HG03060 (cell line): ENCODE measurements at regions not wholly inside any gene's neighbourhood (a gene's known extent, or its start where the extent isn't known, plus 50 kb on each side); places are given as distances from the start of the nearest gene placed in this dataset.
"Not testable (repeated sequence)": the region's sequence is repeated elsewhere in the genome, so short reads cannot be mapped to it uniquely, and the experiment has no call there.

Experiments used
- ATAC-seq: cut with Tn5 transposase; IDR thresholded peaks from one replicate; pipeline ENCODE4 v1.9.1; 2021; ENCODE audit warnings: low read depth, moderate number of reproducible peaks; ENCODE audit not compliant: unreplicated experiment

DNA sequence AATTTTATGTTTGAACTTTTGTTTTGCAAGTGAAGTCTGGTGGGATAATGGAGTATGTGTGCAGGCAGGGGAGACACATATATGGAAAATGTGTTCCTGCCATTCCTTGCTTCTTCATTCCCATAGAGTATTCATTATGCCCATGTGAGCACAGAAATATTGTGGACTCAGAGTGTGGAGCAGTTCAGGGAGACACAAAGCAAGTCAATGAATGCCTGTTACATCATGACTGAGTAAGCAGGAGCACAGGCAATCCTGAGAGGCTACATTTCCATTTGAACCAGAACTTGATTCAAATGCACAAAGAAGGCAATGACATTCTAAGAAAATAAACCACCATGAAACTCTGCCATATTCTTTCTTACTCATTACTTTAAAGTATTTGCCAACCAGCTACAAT lies 990.5 kb downstream of the PRIM2 start:
- not testable (repeated sequence) for ATAC-seq

- not testable (repeated sequence) for ATAC-seq
Measured at GRCh38 chr6:58332108-58332507, 1014.7 kb downstream of the PRIM2 start.

DNA sequence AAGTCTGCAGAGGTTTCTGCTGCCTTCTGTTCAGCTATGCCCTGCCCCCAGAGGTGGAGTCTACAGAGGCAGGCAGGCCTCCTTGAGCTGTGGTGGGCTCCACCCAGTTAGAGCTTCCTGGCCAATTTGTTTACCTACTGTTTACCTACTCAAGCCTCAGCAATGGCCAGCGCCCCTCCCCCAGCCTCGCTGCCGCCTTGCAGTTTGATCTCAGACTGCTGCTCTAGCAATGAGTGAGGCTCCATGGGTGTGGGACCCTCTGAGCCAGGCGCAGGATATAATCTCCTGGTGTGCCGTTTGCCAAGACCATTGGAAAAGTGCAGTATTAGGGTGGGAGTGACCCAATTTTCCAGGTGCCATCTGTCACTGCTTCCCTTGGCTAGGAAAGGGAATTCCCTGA lies 1024.9 kb downstream of the PRIM2 start:
- ATAC-seq, result not testable (repeated sequence)

GRCh38 chr6:58347534-58347933 lies 1030.1 kb downstream of the PRIM2 start:
- ATAC-seq, result not testable (repeated sequence)

DNA sequence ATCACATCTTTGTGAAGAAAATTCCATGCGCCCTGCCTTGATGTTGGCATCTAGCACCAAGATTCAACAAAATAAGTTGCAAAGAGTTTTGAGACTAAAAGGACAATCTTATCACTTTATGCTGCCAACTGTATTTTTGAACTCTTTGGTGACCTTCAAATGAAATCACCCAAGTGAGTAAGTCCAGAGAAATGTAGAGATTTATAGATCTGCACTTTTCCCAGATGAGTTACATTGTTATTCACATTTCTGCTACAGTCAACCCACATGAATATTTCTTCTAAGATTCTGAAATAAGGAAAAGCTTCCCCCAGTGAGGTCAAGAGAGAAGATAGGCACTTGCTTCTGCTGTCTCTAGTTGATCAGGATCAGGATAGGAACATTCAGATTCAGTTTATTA lies 1034.2 kb downstream of the PRIM2 start:
- not testable (repeated sequence) for ATAC-seq

DNA sequence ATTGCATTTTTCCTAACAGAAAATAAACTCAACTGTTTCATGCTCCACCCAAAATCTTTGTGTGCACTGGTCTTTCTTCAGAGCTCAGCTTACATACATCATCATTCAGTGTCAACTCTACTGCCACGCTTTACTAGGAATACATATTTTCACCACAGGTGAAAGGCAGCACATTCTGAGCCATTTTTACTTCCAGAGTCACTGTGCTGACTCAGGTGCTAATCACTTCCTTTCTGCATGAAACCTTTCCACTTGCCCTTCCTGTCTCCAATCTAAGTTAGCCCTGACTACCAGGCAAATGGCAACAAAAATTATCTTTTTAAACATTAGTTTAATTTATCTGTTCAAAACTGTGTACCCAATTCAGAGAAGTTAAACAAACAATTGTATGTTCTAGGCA lies 1041.0 kb downstream of the PRIM2 start:
- not testable (repeated sequence) for ATAC-seq

- not testable (repeated sequence) for ATAC-seq
Measured at GRCh38 chr6:58365856-58366255, 1048.4 kb downstream of the PRIM2 start.

DNA sequence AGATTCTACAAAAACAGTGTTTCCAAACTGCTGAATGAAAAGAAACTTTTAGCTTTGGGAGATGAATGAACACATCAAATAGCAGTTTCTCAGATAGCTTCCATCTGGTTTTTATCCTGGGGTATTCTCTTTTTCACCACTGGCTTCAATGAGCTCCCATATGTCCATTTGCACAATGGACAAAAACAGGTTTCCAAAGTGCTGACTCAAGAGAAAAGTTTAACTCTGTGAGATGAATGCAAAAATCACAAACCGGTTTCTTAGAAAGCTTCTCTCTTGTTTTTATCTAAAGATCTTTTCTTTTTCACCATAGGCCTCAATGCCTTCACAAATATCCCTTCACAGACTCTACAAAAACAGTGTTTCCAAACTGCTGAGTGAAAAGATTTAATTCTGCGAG lies 1089.2 kb downstream of the PRIM2 start:
- ATAC-seq, result not testable (repeated sequence)

GRCh38 chr6:58419321-58419720 lies 1101.9 kb downstream of the PRIM2 start:
- no peak for ATAC-seq
